ENCODE measurements at regions not wholly inside any gene's neighbourhood (a gene's known extent, or its start where the extent isn't known, plus 50 kb on each side); places are given as distances from the start of the nearest gene placed in this dataset.
"Not testable (repeated sequence)": the region's sequence is repeated elsewhere in the genome, so short reads cannot be mapped to it uniquely, and the experiment has no call there.

DNA sequence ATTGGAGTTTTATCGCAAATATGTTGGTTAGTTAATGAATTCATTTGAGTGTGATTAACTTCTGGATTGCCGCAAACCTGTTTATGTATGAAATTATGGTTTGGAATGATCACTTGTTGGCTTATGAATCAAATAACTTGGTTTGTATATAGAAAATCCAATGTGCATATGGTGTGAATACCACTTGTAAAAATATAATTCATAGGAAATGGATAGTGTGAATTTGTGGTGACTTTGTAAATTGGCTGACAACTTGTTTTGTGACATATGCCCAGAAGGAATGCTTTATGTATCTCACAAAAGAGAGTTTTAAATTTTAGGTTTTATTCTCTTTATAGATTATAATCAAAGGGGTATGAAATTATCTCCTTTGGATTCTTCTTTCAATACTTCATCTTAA is 436.2 kb downstream of the EPHA5 start:
- no peak overlapping the region for H3K4me3 ChIP-seq (ENCODE audit: low read length)
- TF ChIP-seq, protein P1, sequence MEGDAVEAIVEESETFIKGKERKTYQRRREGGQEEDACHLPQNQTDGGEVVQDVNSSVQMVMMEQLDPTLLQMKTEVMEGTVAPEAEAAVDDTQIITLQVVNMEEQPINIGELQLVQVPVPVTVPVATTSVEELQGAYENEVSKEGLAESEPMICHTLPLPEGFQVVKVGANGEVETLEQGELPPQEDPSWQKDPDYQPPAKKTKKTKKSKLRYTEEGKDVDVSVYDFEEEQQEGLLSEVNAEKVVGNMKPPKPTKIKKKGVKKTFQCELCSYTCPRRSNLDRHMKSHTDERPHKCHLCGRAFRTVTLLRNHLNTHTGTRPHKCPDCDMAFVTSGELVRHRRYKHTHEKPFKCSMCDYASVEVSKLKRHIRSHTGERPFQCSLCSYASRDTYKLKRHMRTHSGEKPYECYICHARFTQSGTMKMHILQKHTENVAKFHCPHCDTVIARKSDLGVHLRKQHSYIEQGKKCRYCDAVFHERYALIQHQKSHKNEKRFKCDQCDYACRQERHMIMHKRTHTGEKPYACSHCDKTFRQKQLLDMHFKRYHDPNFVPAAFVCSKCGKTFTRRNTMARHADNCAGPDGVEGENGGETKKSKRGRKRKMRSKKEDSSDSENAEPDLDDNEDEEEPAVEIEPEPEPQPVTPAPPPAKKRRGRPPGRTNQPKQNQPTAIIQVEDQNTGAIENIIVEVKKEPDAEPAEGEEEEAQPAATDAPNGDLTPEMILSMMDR (conservative IDR thresholded peaks at IDR 0.05; ENCODE audit: low read length) = no peak
- DNase-seq (ENCODE audit: low read depth) = no peak

DNA sequence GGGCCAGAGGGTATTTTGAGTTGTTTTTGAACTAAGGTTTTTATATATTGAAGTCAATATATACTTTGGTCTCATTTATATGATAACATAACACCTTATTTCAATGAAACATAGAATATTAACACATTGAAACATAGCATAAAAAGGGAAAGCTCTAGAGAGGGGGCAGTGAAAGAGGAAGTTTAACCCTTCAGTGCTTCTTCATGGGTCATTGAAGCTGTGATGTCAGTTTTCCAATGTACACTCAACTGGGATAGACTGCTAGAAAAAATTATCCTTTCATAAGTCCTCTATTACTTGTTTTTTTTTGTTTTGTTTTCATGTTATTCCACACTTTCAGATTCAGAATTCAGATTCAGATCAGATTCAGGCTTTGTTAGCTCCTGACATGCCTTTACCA is 442.7 kb downstream of the EPHA5 start:
- no peak overlapping the region for H3K4me3 ChIP-seq (ENCODE audit: low read length)
- DNase-seq (ENCODE audit: low read depth) = no peak
- TF ChIP-seq, protein P1 (conservative IDR thresholded peaks at IDR 0.05; ENCODE audit: low read length) = no peak

GRCh38 chr4:65223601-65224000 is 446.7 kb downstream of the EPHA5 start:
- H3K4me3 ChIP-seq (ENCODE audit: low read length) = no peak overlapping the region
- DNase-seq (ENCODE audit: low read depth) = no peak
- TF ChIP-seq, protein P1 (conservative IDR thresholded peaks at IDR 0.05; ENCODE audit: low read length) = no peak

DNA sequence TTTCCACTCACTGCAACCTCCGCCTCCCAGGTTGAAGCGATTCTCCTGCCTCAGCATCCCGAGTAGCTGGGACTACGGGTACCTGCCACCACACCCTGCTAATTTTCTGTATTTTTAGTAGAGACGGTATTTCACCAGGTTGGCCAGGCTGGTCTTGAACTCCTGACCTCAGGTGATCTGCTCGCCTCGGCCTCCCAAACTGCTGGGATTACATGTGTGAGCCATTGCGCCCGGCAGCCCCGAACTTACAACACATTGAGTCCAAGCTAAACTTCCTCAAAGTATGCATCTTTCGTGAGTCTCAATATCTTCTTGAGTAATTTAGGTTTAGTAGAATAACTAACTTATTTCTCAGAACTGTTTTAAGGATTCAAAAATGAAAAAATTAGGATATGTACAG is 447.2 kb downstream of the EPHA5 start:
- not testable (repeated sequence) for DNase-seq (ENCODE audit: low read depth); H3K4me3 ChIP-seq (ENCODE audit: low read length)

DNA sequence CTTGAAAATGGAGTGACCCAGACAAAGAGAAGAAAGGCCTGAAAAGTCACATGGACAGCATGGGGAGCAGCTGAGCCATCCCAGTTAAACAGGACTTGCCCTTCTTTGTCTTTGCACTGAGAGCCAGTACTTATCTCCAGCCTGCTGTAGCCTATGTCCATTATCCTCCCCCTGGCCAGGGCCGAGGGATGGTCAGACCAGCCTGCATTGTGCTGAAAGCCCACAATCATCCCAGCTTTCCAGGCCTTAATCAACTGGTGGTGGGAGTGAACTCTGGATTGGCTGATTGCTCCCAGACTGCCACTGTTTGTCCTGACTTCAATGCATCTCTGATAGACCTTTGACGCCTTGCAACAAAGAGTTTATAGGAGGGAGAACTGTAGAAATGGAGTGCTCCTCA is 453.1 kb downstream of the EPHA5 start:
- no peak for DNase-seq (ENCODE audit: low read depth)
- TF ChIP-seq, protein P1 (conservative IDR thresholded peaks at IDR 0.05; ENCODE audit: low read length) = no peak
- no peak overlapping the region for H3K4me3 ChIP-seq (ENCODE audit: low read length)

DNA sequence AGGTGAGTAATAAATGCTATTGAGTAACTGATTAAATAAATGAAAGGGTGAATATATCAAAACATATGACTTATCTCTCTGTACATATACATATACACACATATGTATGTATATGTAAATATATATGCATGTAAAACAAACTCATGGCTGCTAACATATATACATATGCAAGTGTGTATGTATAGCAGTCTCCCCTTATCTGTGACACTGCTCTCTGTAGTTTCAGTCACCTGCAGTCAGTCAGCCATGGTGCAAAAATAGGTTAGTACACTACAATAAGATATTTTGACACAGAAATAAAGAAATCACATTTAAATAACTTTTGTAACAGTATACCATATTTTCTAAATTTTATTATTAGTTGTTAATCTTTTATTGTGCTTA is 467.4 kb downstream of the EPHA5 start:
- H3K4me3 ChIP-seq (ENCODE audit: low read length) = no peak overlapping the region
- no peak for DNase-seq (ENCODE audit: low read depth)
- TF ChIP-seq, protein P1 (conservative IDR thresholded peaks at IDR 0.05; ENCODE audit: low read length) = no peak

DNA sequence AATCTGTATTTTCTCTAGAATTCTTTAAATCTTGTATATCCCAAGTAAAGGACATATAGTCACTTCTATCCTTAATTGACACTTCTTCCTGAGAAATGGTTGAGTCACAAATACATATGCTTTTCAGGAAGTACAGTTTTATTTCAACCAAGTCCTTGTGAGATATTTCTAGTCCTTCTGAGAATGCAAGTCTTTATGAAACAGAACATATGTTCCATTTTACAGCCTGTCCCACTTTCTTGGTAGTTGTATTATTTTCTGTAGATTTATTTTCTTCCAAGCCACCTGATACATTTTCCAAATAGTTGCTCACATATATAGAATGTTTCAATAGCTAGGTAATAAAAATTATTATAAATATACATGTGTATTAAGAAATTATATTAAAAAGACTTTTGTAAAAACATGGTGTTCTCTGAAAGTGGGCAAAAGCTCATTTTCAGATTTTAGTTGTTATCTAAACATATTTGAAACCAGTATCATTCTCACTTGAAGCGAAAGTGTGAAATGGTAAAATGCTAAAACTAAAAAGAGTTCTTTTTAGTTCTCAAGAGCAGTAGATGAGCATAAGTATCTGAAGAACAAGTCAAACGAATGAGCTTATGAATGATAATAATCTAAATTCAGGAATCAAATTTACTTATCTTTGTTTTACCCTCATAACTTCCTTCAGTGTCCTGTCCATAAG is 468.0 kb downstream of the EPHA5 start:
- TF ChIP-seq, protein P1 (conservative IDR thresholded peaks at IDR 0.05; ENCODE audit: low read length) = no peak
- H3K4me3 ChIP-seq (ENCODE audit: low read length) = no peak overlapping the region
- DNase-seq (ENCODE audit: low read depth) = no peak

GRCh38 chr4:65195666-65196065 is 474.6 kb downstream of the EPHA5 start:
- DNase-seq (ENCODE audit: low read depth) = no peak
- TF ChIP-seq, protein P1 (conservative IDR thresholded peaks at IDR 0.05; ENCODE audit: low read length) = no peak
- H3K4me3 ChIP-seq (ENCODE audit: low read length) = no peak overlapping the region

All from AG10803 (cell line).